Left ventricle myocardium inferior (tissue), 1 donor: ENCODE measurements at regions not wholly inside any gene's neighbourhood (a gene's known extent, or its start where the extent isn't known, plus 50 kb on each side); places are given as distances from the start of the nearest gene placed in this dataset.

ENCODE experiments used
- DNase-seq: peaks from one replicate; pipeline ENCODE4 v3.0.0-alpha.2; 2020
- H3K27ac ChIP-seq: fragments of 200-600 bp; replicated peaks from 2 replicates; pipeline ENCODE4 v1.8.0; 2021
- H3K27me3 ChIP-seq: fragments of 200-600 bp; 2 replicates; pipeline ENCODE4 v1.8.0; 2021; ENCODE audit warnings: low read depth
- H3K36me3 ChIP-seq: fragments of 200-600 bp; 2 replicates; pipeline ENCODE4 v1.8.0; 2021
- H3K4me1 ChIP-seq: fragments of 200-600 bp; 2 replicates; pipeline ENCODE4 v1.8.0; 2021
- H3K4me3 ChIP-seq: fragments of 200-600 bp; 2 replicates; pipeline ENCODE4 v1.8.0; 2021; ENCODE audit warnings: mild to moderate bottlenecking, moderate library complexity
- H3K9me3 ChIP-seq: fragments of 200-600 bp; replicated peaks from 2 replicates; pipeline ENCODE4 v1.8.0; 2021
- intact Hi-C: fragments of 100-400 bp; cut with micrococcal nuclease; formaldehyde crosslinking; loops from one replicate; pipeline ENCODE4 v1.11.0; 2022
- TF ChIP-seq, protein P1 (sequence below): fragments of 200-600 bp; IDR thresholded peaks from 2 replicates; pipeline ENCODE4 v1.8.0; 2021; ENCODE audit warnings: antibody characterized with exemption, mild to moderate bottlenecking, borderline replicate concordance
- donor health status: DM: no; HTN: yes; CAD: no; lungs with severe emphysema.

DNA sequence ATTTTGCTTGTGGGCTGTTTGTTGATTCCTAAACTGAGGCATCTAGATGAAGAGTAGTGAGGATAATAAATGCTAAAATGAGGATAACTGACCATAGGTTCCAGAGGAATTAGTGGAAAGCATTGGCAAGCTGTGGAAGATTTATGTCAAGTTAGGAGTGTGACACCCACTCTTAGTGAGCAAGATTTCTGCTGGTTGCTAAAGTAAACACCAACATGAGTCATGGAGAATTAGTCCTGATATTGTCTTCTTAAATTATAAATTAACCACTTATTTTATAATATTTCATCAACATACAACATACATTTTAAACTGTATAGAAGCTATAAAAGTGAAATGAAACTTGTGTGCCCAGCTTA, 328.2 kb downstream of the RPL10L start:
- no peak overlapping the region for H3K4me3 ChIP-seq
- no peaks in the 10 kb centered on the region for H3K9me3 ChIP-seq
- H3K4me1 ChIP-seq: no peaks in the 10 kb centered on the region
- no peaks in the 10 kb centered on the region for H3K27me3 ChIP-seq
- no peak for DNase-seq
- TF ChIP-seq, protein P1, sequence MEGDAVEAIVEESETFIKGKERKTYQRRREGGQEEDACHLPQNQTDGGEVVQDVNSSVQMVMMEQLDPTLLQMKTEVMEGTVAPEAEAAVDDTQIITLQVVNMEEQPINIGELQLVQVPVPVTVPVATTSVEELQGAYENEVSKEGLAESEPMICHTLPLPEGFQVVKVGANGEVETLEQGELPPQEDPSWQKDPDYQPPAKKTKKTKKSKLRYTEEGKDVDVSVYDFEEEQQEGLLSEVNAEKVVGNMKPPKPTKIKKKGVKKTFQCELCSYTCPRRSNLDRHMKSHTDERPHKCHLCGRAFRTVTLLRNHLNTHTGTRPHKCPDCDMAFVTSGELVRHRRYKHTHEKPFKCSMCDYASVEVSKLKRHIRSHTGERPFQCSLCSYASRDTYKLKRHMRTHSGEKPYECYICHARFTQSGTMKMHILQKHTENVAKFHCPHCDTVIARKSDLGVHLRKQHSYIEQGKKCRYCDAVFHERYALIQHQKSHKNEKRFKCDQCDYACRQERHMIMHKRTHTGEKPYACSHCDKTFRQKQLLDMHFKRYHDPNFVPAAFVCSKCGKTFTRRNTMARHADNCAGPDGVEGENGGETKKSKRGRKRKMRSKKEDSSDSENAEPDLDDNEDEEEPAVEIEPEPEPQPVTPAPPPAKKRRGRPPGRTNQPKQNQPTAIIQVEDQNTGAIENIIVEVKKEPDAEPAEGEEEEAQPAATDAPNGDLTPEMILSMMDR: no peak
- intact Hi-C loops: no loop called here
- H3K36me3 ChIP-seq: no peaks in the 10 kb centered on the region
- no peak overlapping the region for H3K27ac ChIP-seq

DNA sequence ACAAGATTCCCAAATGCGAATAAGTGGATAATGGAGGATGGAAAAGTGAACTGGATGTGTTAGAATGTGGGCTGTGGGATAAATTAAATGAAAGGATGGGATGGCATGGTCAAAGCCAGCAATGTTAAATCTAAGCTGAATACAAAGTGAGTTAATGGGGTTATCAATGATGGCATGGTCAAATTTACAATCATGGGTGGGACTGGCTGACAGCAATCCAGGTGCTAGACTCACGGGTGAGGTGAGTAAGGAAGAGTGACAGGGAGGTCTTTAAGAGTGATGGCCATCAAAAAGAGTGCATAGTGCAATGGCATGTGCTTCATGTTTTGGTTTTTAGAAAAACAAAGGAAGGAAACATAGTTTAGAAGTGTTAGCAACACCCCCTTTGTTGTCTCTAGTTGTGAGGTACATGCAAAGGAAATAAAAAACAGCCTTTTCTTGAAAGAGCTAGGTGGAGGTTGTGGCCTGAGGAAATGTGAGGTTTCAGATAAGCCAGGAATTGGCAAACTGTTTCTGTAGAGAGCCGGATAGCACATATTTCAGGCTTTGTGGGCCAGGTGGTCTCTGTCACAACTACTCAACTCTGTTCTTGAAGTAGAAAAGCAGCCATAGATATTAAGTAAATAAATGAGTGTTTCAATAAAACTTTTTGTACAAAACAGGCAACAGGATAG, 328.7 kb downstream of the RPL10L start:
- TF ChIP-seq, protein P1: no peak
- H3K9me3 ChIP-seq: no peaks in the 10 kb centered on the region
- H3K4me1 ChIP-seq: no peaks in the 10 kb centered on the region
- no peak for DNase-seq
- intact Hi-C loops: no loop called here
- no peaks in the 10 kb centered on the region for H3K27me3 ChIP-seq
- H3K27ac ChIP-seq: no peak overlapping the region
- no peaks in the 10 kb centered on the region for H3K36me3 ChIP-seq
- no peak overlapping the region for H3K4me3 ChIP-seq

DNA sequence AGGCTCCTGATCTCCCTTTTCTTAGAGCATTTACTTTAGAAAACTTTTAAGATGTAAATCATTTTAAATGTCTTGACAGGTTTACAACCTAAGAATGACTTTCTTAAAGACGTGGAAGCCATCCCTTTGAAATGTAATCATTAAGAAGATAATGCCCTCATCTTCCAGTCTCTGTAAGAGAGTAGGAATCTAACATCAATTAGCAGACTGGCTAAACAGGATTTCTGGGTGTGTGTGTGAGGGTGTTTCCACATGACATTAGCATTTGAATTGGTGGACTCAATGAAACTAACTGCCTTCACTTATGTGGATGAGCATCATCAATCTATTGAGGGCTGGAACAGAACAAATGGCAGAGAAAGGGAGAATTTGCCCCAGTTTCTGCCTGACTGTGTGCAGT, 329.5 kb downstream of the RPL10L start:
- intact Hi-C loops: no loop called here
- Histone ChIP-seq H3K36me3 (no peaks in the 10 kb centered on the region), H3K9me3 (no peaks in the 10 kb centered on the region), H3K4me3 (no peak overlapping the region), H3K4me1 (no peaks in the 10 kb centered on the region), H3K27me3 (no peaks in the 10 kb centered on the region), H3K27ac (no peak overlapping the region)
- DNase-seq: no peak
- TF ChIP-seq, protein P1: no peak

DNA sequence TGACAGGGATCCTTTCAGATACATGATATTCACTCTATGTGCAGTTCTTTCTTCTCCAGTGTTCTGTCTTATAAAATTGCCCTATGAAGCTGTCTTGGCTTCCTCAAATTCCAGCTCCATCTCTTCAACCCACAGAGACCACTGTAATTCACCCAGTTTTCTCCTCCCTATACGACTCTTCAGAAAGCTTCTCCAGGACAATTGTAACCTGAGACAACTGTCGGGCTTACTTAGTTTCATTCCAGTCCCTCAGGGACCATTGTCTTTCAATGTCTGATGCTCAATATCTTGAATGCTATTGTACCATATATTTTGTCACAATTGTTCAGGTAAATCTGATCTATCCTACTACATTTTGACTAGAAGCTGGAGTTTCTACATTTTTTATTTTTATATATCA, 345.3 kb downstream of the RPL10L start:
- Histone ChIP-seq H3K36me3 (no peaks in the 10 kb centered on the region), H3K4me3 (no peak overlapping the region), H3K9me3 (peaks cover 5% of the 10 kb centered on the region), H3K4me1 (no peaks in the 10 kb centered on the region), H3K27me3 (no peaks in the 10 kb centered on the region), H3K27ac (no peak overlapping the region)
- no peak for DNase-seq
- TF ChIP-seq, protein P1: no peak
- intact Hi-C loops: no loop called here

DNA sequence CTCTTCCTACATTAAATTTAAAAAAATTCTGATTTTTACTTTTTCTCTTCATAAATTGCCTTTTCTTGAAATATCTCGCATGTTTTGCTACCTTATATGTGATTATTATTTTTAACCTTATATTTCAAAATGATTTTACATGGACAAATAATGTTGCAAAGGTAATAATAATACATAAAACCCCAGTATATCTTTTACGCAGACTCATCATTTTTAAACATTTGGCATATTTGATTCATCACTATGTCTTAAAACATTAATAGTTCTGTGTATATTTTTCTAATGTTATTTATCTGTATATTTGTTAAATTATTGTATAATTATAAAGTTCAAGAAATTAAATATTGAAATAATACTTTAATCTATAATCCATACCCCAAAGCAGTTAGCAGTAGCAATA, 350.8 kb downstream of the RPL10L start:
- intact Hi-C loops: no loop called here
- Histone ChIP-seq H3K4me3 (no peak overlapping the region), H3K9me3 (peaks cover 36% of the 10 kb centered on the region), H3K27ac (no peak overlapping the region), H3K27me3 (no peaks in the 10 kb centered on the region), H3K36me3 (no peaks in the 10 kb centered on the region), H3K4me1 (no peaks in the 10 kb centered on the region)
- TF ChIP-seq, protein P1: no peak
- no peak for DNase-seq

DNA sequence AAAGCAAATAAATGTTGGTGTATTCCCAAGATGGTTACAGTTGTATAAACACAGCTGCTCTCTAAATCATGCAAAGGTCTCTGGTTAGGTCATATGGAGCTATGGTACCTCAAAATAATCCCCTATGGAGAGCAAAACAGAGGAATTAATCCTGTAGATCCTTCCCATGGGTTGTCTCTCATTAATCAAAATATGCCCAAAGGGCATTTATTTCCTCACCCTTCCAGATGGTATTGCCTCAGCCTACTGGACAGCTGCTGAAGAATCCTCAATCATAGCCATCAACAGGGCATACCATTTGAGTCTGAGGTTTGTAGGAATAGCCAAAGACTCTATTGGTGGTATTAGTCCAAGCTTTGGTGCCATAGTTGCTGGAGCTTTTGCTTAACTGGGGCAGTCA, 360.9 kb downstream of the RPL10L start:
- H3K4me3 ChIP-seq: no peak overlapping the region
- no peak for DNase-seq
- no peak overlapping the region for H3K27ac ChIP-seq
- TF ChIP-seq, protein P1: no peak
- peaks cover 61% of the 10 kb centered on the region for H3K9me3 ChIP-seq
- H3K27me3 ChIP-seq: no peaks in the 10 kb centered on the region
- no peaks in the 10 kb centered on the region for H3K4me1 ChIP-seq
- no peaks in the 10 kb centered on the region for H3K36me3 ChIP-seq
- intact Hi-C loops: no loop called here
